PC-9 (cell line): ENCODE measurements at regions not wholly inside any gene's neighbourhood (a gene's known extent, or its start where the extent isn't known, plus 50 kb on each side); places are given as distances from the start of the nearest gene placed in this dataset.

Experiments
- CTCF ChIP-seq: fragments of 200-600 bp; sonication (generic); conservative IDR thresholded peaks from 2 replicates; pipeline ENCODE4 v1.6.1; 2017; ENCODE audit warnings: mixed run types, antibody characterized with exemption, mild to moderate bottlenecking, moderate library complexity
- EZH2 ChIP-seq: fragments of 200-600 bp; sonication (generic); IDR thresholded peaks from 2 replicates; pipeline ENCODE4 v1.8.0; 2017; ENCODE audit warnings: antibody characterized with exemption, low read depth

GRCh38 chr2:81786811-81787210 lies 1482.3 kb upstream of the LRRTM1 start:
- TF ChIP-seq EZH2: no peak
- TF ChIP-seq CTCF: no peak
